Stomach (tissue), 4 donors: ENCODE measurements at regions not wholly inside any gene's neighbourhood (a gene's known extent, or its start where the extent isn't known, plus 50 kb on each side); places are given as distances from the start of the nearest gene placed in this dataset.

Experiments used
- CTCF ChIP-seq, 7 experiments: fragments of 450-650 bp in 4 of 7; fragments of 200-600 bp in 3 of 7; sonication (generic) in 3 of 7; IDR thresholded peaks; one replicate each; pipeline ENCODE4 v1.5.1; 2016 to 2019; ENCODE audit warnings: antibody characterized with exemption in 7 of 7, control low read depth in 2 of 7, mild to moderate bottlenecking in 1 of 7
- EP300 ChIP-seq: sonication (generic); formaldehyde crosslinking; IDR thresholded peaks from one replicate; pipeline ENCODE4 v1.6.1; 2017; ENCODE audit warnings: antibody characterized with exemption
- POLR2A ChIP-seq, 4 donors: fragments of 450-650 bp; IDR thresholded peaks; one replicate each; pipeline ENCODE4 v1.6.1; 2016; ENCODE audit warnings: antibody characterized with exemption in 4 of 4, control low read depth in 2 of 4, mild to moderate bottlenecking in 1 of 4, moderate library complexity in 1 of 4
- POLR2AphosphoS5 ChIP-seq, 3 donors: sonication (generic); formaldehyde crosslinking; IDR thresholded peaks; one replicate each; pipeline ENCODE4 v1.6.1; 2016; ENCODE audit warnings: antibody characterized with exemption in 3 of 3

GRCh38 chr16:73697336-73697735, 599.3 kb upstream of the PSMD7 start:
- TF ChIP-seq POLR2AphosphoS5 (IDR thresholded peaks at IDR 0.05) (no peak), POLR2A (IDR thresholded peaks at IDR 0.05) (no peak), CTCF (IDR thresholded peaks at IDR 0.05) (no peak), EP300 (no peak)
